ENCODE measurements at regions not wholly inside any gene's neighbourhood (a gene's known extent, or its start where the extent isn't known, plus 50 kb on each side); places are given as distances from the start of the nearest gene placed in this dataset.

DNA sequence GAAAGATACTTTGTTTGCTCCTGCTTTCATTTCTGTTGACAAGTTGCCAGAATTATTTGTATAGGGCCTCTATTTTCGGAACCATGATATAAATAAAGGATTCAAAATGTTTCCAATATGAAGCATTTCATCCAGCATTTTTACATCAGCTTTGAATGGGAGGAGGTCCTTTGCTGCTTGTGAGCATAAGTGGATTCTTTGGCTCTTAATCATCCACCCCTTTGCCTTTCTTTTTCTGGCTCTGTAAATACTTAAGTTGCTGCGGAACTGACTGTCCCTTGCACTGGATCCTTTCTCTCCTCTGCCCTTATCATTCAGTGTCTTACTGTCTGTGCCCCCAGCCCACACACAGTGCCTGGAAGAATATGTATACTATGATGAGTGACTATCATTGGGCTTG is 357.3 kb upstream of the RGS6 start:
- no peak for DNase-seq (ENCODE audit: low read depth)

DNA sequence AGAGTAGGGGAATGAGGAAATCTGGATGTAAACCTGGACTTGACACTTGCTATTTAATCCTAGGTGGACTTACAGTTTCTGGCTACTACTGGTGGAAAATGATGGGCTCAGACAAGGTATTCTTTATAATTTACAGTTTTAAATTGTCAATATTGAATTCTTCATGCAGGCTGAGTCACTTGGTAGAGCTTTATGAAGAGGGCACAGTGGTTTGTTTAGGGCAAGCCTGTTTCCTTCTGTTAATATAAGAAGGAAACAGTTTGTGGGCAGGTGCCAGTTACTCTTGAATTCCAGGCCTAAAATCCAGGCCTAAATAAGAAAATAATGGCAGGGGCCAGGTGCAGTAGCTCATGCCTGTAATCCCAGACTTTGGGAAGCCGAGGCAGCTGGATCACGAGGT is 355.8 kb upstream of the RGS6 start:
- DNase-seq (ENCODE audit: low read depth), result no peak

DNA sequence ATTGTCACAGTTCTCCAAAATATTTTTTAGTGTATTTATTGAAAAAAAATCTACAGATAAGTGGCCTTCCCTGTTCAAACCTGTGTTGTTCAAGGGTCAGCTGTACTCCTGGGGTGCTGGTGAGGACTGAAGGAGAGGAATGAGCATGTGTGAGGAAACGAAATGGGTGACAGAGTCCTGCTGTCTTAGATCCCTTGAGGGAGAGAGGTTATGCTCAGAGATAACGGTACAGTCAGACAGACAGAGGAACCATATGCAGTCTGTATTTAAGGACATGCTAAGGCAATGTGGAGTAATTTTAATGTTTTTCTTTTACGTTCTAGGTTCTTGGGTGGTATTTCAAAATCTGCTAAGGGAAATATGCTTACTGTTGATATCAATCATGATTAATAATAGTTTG is 352.9 kb upstream of the RGS6 start:
- no peak for DNase-seq (ENCODE audit: low read depth)

DNA sequence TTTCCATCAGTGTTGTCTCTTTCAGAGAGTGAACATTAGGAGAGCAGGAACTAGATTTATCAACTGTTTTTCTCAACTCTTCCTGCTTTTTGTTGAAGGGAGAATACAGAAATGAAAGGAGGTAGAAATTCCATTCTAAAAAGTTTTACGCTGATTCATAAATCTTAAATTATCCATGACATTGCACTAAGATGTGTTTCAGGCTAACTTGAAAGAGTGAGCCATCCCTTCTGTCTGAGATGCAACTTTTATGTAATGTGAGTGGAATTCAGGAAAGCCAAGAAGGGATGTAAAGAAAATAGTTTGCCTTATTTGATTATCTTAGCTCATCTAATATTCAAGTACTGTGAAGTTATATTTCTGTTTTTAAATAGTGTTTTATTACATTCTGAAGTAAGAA is 349.5 kb upstream of the RGS6 start:
- DNase-seq (ENCODE audit: low read depth), result no peak

DNA sequence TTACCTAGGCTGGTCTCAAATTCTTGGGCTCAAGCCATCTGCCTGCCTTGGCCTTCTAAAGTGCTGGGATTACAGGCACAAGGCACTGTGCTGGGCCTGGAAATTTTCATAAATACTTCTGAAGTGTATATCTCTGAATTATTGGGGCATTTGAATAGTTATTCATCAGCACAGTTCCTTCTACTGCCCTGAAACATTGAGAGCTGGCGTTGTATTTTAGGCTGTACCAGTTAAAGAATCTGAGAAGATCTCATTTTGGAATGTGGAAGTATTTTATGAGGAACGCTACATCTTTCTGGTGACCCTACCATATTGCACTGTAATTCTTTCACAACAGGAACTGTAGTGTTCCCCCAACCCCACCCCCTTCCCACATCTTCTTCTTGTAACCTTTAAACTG is 349.0 kb upstream of the RGS6 start:
- no peak for DNase-seq (ENCODE audit: low read depth)

DNA sequence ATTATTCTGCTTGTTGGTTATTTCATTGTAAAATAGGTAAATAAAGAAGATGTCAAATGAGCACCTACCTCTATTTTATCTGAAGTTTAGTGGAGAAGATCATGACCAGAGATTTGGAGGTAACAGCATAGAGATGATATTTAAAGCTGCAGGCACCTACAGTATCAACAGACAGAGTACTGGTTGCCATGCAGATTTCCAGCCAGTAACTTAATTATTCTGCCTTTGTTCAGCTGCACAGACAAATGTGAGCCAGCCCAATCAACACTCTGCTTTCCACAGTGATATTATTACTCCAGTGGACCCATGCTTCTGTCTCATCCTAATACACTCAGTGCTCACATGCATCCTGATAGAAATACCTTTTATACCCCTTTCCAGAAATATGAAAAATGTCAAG is 348.5 kb upstream of the RGS6 start:
- DNase-seq (ENCODE audit: low read depth), result no peak

DNA sequence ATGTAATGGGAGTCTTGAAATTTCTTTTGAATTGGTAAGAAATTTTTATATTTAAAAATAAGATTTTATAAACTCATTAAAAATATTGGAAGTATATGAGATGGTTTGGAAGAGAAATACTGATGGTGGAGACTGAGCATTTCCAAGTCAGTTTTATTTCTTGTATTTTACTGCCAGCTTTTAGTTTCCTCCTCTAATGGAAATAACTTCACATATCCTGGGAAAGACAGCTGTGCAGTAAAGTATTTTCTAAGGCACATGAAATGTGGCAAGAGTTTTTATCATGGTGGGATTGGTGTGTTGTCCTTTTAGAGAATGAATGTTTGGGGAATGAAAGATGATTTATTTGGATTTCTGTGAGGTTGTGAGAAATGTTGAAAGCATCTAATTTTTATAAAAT is 346.9 kb upstream of the RGS6 start:
- DNase-seq (ENCODE audit: low read depth), result no peak

DNA sequence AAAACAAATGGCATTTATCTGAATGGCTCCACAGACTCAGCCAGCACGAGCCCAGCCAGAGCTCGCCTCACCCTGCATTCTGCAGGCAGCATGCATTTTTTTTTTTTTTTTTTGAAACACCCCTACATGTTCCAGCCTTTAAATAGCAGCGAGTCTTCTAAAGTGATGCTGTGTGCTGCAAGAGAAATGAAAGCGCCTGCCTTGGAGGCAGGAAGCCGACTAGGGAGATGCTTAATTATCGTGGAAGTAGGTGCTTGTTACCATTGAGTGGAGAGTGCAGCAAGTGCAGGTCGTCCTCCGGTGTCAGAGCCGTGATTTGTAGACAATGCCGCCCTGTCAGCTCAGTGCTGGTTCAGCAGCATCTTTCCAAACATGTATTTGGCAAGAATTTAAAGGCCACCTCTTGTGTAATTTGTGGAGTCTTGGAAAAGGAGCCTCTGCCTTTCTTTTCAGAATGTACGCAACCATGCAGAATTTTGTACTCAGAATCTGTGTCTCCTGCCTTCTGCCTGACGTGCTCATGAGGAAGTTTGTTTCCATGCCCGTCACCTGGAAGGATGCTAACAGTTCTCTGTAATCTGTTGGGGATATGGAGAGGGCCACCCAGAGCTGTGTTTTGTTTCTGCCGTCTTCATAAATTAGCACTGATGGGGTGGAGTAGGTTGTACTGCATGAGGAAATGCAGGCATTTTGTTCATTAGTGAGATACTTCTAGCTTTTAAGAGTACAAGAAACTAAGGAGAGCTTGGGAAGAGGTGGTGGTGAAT is 345.9 kb upstream of the RGS6 start:
- DNase-seq (ENCODE audit: low read depth), result no peak

DNA sequence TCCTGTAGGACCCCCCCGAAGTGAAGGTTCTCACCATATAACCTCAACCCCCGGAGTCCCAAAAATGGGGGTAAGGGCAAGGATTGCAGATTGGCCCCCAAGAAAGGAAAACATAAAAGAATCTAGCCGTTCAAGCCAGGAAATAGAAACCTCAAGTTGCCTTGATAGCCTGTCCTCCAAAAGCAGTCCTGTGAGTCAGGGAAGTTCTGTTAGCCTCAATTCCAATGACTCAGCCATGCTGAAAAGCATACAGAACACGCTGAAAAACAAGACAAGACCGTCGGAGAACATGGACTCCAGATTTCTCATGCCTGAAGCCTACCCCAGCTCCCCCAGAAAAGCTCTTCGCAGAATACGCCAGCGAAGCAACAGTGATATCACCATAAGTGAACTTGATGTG is 344.2 kb upstream of the RGS6 start:
- DNase-seq (ENCODE audit: low read depth), result no peak

DNA sequence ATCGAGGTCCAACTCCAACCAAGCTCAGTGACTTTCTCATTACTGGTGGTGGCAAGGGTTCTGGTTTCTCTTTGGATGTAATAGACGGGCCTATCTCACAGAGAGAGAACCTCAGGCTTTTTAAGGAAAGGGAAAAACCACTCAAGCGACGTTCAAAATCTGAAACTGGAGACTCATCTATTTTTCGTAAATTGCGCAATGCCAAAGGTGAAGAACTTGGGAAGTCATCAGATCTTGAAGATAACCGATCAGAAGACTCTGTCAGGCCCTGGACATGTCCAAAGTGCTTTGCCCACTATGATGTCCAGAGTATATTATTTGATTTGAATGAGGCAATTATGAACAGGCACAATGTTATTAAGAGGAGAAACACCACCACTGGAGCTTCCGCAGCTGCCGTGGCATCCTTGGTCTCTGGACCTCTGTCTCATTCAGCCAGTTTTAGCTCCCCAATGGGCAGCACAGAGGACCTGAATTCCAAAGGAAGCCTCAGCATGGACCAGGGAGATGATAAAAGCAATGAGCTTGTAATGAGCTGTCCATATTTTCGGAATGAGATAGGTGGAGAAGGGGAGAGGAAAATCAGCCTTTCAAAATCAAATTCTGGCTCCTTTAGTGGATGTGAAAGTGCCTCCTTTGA is 343.5 kb upstream of the RGS6 start:
- no peak for DNase-seq (ENCODE audit: low read depth)

DNA sequence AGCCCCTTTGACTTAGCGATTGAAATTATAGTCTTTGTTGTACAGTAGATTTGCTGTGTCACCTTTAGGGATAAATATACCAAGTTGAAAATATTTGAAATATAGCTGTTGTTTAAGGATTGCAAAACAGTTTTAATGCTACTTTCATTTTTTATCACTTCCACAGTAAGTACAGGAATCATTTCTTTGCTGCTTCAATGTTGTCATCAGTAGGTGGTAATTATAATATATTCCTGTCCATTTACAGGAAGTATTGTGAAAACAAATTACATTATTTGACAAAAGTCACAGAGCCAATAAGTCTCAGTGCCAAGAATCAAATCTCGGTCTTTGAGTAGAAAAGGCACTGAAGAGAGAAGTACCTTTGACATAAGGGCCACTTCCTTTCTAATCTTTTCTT is 342.6 kb upstream of the RGS6 start:
- DNase-seq (ENCODE audit: low read depth), result no peak

DNA sequence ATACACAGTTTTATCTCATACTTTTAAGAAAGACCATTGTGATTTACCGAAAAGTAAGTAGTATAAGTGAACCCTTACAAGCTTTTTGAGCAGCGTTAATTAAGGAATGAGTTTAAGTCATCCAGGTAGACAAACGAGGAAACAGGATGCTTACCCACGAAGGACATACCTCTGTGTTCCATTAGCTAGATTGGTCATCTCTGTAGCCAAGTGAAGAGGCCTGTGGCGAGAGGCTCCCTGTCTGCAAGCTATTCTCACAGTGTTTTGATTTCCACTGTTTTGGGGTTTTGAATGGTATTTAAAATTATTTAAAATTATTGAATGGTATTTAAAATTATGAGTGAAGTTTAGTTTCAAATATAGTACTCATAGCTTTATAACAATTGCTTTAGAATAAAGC is 342.1 kb upstream of the RGS6 start:
- DNase-seq (ENCODE audit: low read depth), result no peak

DNA sequence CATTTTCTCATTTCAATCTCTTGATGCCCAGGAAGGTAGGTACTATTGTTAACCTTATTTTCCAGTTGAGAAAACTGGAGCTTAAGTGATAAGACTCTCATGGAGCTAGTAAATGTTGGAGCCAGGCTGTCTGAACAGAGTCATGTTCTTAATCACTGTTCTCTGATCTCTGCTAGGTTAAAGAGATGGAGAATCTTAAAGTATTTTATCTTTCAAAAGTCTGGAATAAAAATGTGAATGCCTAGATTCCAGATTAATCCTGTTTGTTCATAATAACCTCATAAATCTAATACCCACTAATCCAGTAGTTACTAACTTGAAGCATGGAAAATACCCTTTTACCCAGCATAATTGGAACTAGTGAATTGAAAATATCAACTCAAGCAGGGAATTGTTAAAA is 341.0 kb upstream of the RGS6 start:
- DNase-seq (ENCODE audit: low read depth), result no peak

DNA sequence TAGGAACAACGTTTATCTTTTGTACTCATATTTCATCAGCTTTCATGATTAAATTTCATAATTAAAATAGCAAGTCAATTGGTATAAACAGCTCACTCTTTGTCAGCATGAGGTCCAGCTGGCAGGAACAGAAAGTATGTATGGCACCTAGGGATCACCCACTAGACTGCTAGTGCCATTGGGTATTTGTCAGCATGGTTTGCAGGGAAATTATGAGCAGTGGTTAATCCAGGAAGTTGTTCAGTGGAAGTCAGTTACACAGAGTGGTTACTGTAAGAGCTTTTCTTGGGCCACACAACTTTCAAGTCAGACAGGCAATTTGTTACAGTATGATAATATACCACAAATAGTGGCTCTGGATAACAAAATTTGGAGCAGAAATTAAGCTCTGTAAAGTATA is 340.3 kb upstream of the RGS6 start:
- DNase-seq (ENCODE audit: low read depth), result no peak

DNA sequence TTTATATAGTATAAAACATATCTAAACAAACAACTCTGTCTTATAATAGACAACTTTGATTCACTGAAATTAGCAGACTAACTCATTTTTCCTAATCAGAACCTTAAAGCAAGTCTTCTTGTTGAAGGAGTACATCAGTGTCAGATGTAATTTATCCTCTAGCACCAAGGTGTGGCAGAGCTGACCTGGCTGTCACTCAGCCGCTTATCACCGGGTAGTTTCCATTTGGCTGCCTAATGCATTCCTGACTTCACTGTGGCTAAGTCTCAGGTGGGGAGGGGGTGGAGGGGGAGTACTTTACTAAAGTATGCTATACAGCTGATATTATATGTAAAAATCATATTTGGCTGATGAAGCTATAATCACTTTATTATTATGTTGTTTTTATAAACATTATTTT is 339.9 kb upstream of the RGS6 start:
- no peak for DNase-seq (ENCODE audit: low read depth)

DNA sequence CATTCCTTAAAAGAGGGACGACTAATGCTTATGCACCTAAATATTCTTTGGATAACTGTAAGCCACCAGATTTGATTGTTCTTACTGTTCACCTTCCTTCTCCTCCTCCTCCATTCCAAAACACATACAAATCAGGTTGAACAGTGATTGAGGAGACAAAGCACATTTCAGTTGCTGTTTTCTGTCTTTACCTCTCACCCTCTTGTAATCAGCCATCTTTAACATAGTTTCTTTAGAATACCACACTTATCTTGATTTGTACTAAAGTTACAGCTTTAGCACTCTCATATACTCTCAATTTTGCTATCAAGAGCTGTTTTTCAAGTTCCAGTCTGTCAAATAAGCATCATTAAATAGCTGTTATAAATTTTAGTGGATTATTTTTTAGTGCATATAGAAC is 338.3 kb upstream of the RGS6 start:
- DNase-seq (ENCODE audit: low read depth), result no peak

DNA sequence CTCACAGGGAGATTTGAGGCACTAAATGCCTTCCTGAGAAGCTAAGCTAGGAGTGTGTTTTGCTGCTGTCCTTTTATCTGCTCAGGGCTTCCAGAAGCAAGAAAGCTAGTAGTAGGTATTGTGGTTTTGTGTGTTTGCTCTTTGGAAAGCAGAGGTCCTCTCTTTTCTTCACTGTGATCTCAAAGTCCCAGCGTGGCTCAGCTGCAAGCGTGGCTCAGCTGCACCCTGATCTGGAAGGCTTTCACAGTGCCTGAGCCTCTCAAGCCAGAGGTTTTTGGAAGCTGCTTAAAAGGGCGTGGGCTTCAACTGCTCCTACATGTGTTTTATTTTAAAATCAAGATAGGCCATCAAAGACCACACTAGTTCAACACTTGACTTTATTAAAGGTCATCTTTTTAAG is 337.4 kb upstream of the RGS6 start:
- no peak for DNase-seq (ENCODE audit: low read depth)

DNA sequence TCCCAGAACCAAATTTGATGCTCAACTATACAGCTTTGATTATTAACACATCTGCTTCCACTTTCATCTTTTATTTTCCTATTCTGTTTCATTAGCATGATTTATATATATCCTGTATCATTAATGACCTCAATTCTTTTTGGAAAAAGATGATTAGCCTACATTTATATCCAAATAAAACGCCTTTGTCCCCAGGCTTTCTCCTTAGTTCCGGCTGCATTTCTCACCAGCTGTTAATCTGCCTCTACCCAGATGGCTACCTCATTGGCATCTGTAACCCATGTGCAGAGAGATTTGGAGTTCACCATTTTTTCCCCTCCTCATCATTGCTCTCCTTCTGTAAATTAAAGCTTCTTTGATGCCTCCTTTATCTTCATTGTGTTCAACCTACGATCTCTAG is 336.8 kb upstream of the RGS6 start:
- no peak for DNase-seq (ENCODE audit: low read depth)

DNA sequence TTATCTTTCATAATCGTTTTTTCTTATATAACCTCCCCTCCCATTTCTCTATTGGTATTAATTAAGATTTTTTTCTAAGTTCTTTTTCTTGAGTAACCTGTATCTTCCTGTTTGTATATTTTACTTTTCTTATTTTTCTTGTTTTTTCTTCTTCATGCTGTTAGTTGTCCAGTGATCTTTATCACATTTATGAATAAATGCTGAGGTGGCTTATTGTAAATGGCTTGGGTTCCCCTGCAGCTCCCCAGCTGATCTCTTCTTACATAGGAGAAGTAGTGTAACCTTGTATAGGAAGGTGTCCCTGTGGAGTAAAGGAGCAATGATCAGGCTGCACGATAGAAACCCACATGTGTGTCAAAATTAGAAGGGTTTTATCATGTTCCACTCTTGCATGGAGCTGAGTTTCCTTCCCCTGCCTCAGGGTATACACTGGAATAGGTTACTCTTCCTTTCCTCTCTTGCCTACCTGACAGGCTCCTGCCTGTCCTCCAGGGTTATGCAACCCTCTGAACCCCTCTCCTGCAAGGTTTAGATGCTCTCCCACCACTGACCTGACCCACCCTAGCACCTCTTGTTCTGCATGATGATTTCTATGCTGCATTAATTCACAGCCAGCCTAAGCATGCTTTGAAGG is 334.8 kb upstream of the RGS6 start:
- no peak for DNase-seq (ENCODE audit: low read depth)

DNA sequence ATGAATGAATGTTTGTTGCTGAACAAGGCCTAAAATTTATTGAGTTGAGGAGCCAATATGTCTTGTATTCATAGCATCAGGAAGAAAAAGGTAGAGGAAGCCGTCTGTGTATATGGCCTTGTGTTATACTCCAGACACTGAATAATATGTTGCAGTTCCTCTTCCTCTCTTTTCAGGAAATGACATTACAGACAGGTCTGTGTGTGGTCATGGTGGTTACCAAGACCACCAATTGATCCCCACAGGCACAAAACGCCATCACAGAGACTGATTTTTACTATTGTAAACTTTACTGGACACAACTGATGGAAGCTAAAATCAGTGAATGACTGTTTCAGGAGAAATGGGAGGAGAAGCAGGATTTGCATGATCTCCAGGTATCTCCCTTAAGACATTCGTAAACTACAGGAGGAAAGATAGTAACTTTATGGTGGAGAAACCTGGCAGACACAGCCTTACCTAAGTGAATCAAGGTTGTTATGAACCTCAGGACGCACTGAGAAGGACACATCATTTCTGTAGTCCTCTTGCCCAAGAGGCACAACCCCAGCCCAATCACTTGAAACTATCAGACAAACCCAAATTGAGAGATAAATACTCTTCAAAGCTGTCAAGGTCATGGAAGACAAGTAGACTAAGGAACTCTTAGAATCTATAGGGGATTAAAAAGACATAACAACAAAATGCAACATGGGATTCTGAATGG is 334.1 kb upstream of the RGS6 start:
- no peak for DNase-seq (ENCODE audit: low read depth)

DNA sequence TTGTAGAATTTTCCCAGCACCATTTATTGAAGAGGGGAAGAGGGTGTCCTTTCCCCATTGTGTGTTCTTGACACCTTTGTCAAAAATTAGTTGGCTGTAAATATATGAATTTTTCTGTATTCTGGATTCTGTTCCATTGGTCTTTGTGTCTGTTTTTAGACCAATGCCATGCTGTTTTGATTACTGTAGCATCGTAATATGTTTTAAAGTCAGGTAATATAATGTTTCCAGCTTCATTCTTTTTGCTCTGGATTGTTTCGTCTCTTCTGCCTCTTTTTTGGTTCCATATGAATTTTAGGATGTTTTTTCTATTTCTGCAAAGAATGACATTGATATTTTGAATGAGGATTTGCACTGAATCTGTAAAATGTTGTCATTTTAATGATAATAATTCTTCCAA is 331.9 kb upstream of the RGS6 start:
- no peak for DNase-seq (ENCODE audit: low read depth)

DNA sequence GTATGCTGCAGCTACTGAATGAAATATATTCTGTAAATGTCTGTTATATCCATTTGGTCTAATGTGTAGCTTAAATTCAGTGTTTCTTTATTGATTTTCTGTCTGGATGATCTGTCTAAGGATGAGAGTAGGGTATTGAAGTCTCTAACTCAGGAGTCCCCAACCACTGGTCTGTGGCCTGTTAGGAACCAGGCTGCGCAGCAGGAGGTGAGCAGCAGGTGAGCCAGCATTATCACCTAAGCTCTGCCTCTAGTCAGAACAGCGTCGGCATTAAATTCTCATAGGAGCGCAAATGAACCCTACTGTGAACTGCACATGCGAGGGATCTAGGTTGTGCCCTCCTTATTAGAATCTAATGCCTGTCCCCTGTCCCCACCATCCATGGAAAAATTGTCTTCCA is 329.7 kb upstream of the RGS6 start:
- DNase-seq (ENCODE audit: low read depth), result no peak

DNA sequence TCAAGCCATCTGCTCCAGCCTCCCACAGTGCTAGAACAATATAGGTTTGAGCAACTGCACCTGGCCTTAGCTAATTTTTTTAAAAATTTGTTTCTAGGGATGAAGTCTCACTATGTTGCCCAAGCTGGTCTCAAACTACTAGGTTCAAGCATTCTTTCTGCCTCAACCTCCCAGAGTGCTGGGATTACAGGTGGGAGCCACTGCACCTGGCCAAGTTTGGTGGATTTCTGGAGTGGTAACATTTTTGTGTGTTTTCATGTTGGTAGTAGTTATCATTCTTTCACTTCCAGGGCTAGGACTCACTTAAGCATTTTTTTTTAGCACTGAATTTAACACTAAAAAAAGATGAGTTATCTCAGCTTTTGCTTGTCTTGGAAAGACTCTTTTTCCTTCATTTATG is 328.0 kb upstream of the RGS6 start:
- DNase-seq (ENCODE audit: low read depth), result no peak
